Superior temporal gyrus (tissue), 1 donor: ENCODE measurements at regions not wholly inside any gene's neighbourhood (a gene's known extent, or its start where the extent isn't known, plus 50 kb on each side); places are given as distances from the start of the nearest gene placed in this dataset.
"Not testable (repeated sequence)": the region's sequence is repeated elsewhere in the genome, so short reads cannot be mapped to it uniquely, and the experiment has no call there.

ENCODE experiments used
- DNase-seq: peaks from one replicate; pipeline ENCODE4 v3.0.0-alpha.2; 2016; ENCODE audit errors: extremely low spot score

- DNase-seq, result no peak
Measured at GRCh38 chr1:172754609-172755008, 95.7 kb downstream of the FASLG start.

- no peak for DNase-seq
Measured at GRCh38 chr1:172755099-172755498, 96.2 kb downstream of the FASLG start.

GRCh38 chr1:172756024-172756423 lies 97.1 kb downstream of the FASLG start:
- no peak for DNase-seq

- DNase-seq, result no peak
Measured at GRCh38 chr1:172758259-172758658, 99.4 kb downstream of the FASLG start.

GRCh38 chr1:172760121-172760520 lies 101.2 kb downstream of the FASLG start:
- no peak for DNase-seq

GRCh38 chr1:172761581-172762486 lies 102.9 kb downstream of the FASLG start:
- DNase-seq, result no peak

GRCh38 chr1:172763057-172763456 lies 104.2 kb downstream of the FASLG start:
- DNase-seq, result no peak

GRCh38 chr1:172764378-172764777 lies 105.5 kb downstream of the FASLG start:
- DNase-seq, result no peak

- DNase-seq, result no peak
Measured at GRCh38 chr1:172766462-172766861, 107.6 kb downstream of the FASLG start.

GRCh38 chr1:172770071-172770470 lies 111.2 kb downstream of the FASLG start:
- no peak for DNase-seq

- DNase-seq, result no peak
Measured at GRCh38 chr1:172774561-172774960, 115.7 kb downstream of the FASLG start.

GRCh38 chr1:172775606-172776005 lies 116.7 kb downstream of the FASLG start:
- no peak for DNase-seq

- DNase-seq, result no peak
Measured at GRCh38 chr1:172776071-172776470, 117.2 kb downstream of the FASLG start.

GRCh38 chr1:172777767-172778166 lies 118.9 kb downstream of the FASLG start:
- no peak for DNase-seq

GRCh38 chr1:172778456-172779455 lies 119.9 kb downstream of the FASLG start:
- no peak for DNase-seq

GRCh38 chr1:172779491-172779890 lies 120.6 kb downstream of the FASLG start:
- DNase-seq, result no peak

GRCh38 chr1:172781513-172782140 lies 122.7 kb downstream of the FASLG start:
- no peak for DNase-seq

GRCh38 chr1:172789840-172790239 lies 130.9 kb downstream of the FASLG start:
- no peak for DNase-seq

GRCh38 chr1:172790245-172790644 lies 131.3 kb downstream of the FASLG start:
- no peak for DNase-seq

- DNase-seq, result no peak
Measured at GRCh38 chr1:172793823-172794222, 134.9 kb downstream of the FASLG start.

- DNase-seq, result no peak
Measured at GRCh38 chr1:172795741-172796140, 136.8 kb downstream of the FASLG start.

- not testable (repeated sequence) for DNase-seq
Measured at GRCh38 chr1:172799804-172800203, 140.9 kb downstream of the FASLG start.
